ENCODE measurements at regions not wholly inside any gene's neighbourhood (a gene's known extent, or its start where the extent isn't known, plus 50 kb on each side); places are given as distances from the start of the nearest gene placed in this dataset.

DNA sequence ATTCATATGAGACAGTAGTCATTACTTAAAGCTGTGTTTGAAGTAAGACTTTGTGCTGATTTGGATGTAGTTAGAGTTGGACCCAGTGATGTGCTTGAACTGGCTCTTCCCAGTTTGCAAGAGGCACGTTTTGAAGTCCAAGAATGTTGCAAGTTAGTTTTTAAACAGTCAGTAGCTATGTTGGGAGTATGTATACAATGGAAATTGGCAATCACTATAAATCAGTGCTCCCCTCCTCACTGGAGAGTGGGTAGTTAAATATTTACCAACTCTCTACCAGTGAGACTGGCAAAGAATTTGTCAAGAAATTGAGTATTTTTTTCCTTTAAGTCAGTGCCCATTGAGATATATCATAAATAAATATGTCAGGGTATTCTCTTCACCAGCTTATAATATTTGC, 191.9 kb upstream of the SPRY1 start:
- in situ Hi-C loops (cut with MboI) (no loop called here), intact Hi-C loops (cut with micrococcal nuclease; ENCODE audit: unreplicated experiment) (no loop called here)
- ATAC-seq: no peak
- POLR2A ChIA-PET: no interaction called here
- Histone ChIP-seq H3K27me3 (replicated peaks in 1 of 2; ENCODE audit: control insufficient read depth in 2 of 2, insufficient read depth in 2 of 2, low read length in 1 of 2) (no peaks in the 10 kb centered on the region), H3K9me3 (replicated peaks; ENCODE audit: control insufficient read depth, insufficient read depth, low read length) (no peaks in the 10 kb centered on the region), H3K4me2 (ENCODE audit: control insufficient read depth, insufficient read depth) (no peak overlapping the region), H3K4me3 (no peak overlapping the region), H3K79me2 (ENCODE audit: control insufficient read depth, insufficient read depth, low read length) (no peaks in the 10 kb centered on the region), H2AFZ (ENCODE audit: control insufficient read depth, low read depth, low read length) (no peak overlapping the region), H3K9ac (ENCODE audit: control insufficient read depth, insufficient read depth, low read length) (no peak overlapping the region), H3K27ac (ENCODE audit: control insufficient read depth, insufficient read depth) (no peak overlapping the region), H3K36me3 (ENCODE audit: control insufficient read depth in 2 of 2, insufficient read depth in 2 of 2, low read length in 1 of 2) (no peaks in the 10 kb centered on the region), H3K4me1 (ENCODE audit: control insufficient read depth, insufficient read depth, low read length) (no peaks in the 10 kb centered on the region), H4K20me1 (ENCODE audit: control insufficient read depth, insufficient read depth) (no peaks in the 10 kb centered on the region)
- DNase-seq (ENCODE audit: low read depth, low spot score): no peak
- FAIRE-seq: no peak
- TF ChIP-seq BHLHE40 (IDR thresholded peaks at IDR 0.05; ENCODE audit: borderline replicate concordance in 1 of 2, low read depth in 2 of 2, low read length in 1 of 2): no peak
- TF ChIP-seq MEF2A (IDR thresholded peaks at IDR 0.05; ENCODE audit: insufficient read depth, low read depth, low read length): no peak
- TF ChIP-seq SIX5 (IDR thresholded peaks at IDR 0.05; ENCODE audit: low read depth, low read length, severe bottlenecking): no peak
- no peak for TF ChIP-seq PML (IDR thresholded peaks at IDR 0.05; ENCODE audit: low read length)
- WGBS (ENCODE audit: insufficient coverage, insufficient replicate concordance, low lambda C conversion rate, missing lambda C conversion rate): 36% methylated on average over 1 of the region's 1 CpG
- BruUV-seq (replicated peaks): no TSS peak
- SMC1A ChIA-PET (ENCODE audit: uncharacterized antibody, unreplicated experiment): interaction anchor here (1.2 kb wide), 1 partner anchor 8 kb away, joined by 3 read pairs; no protein-coding TSS in a partner anchor
- CTCF ChIA-PET: interaction anchor here (1.5 kb wide), 1 partner anchor 11 kb away, joined by 3 read pairs; no protein-coding TSS in a partner anchor
- RAD21 ChIA-PET (ENCODE audit: unreplicated experiment): no interaction called here

DNA sequence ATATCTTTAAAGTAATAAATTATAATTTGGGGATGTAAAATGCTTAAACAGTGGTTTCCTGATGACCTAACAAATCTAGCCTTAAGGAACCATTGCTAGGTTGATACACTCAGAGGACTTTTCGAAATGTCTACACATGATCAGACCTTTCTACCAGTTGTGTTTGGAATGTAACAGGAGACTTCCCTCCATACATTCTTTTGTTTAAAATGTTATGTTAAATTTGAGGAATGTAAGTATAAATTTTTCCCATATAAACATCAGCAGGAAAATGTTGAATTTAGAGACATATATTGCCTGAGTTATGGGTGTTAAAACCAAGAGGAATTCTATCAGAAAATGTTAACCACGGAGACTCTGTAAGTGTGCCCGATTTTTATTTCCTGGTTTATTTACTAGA, 190.6 kb upstream of the SPRY1 start:
- Histone ChIP-seq H3K27ac (ENCODE audit: control insufficient read depth, insufficient read depth) (no peak overlapping the region), H3K4me3 (no peak overlapping the region), H3K9ac (ENCODE audit: control insufficient read depth, insufficient read depth, low read length) (no peak overlapping the region), H3K27me3 (replicated peaks in 1 of 2; ENCODE audit: control insufficient read depth in 2 of 2, insufficient read depth in 2 of 2, low read length in 1 of 2) (no peaks in the 10 kb centered on the region), H2AFZ (ENCODE audit: control insufficient read depth, low read depth, low read length) (no peak overlapping the region), H3K4me2 (ENCODE audit: control insufficient read depth, insufficient read depth) (no peak overlapping the region), H4K20me1 (ENCODE audit: control insufficient read depth, insufficient read depth) (no peaks in the 10 kb centered on the region), H3K36me3 (ENCODE audit: control insufficient read depth in 2 of 2, insufficient read depth in 2 of 2, low read length in 1 of 2) (no peaks in the 10 kb centered on the region), H3K4me1 (ENCODE audit: control insufficient read depth, insufficient read depth, low read length) (no peaks in the 10 kb centered on the region), H3K9me3 (replicated peaks; ENCODE audit: control insufficient read depth, insufficient read depth, low read length) (no peaks in the 10 kb centered on the region), H3K79me2 (ENCODE audit: control insufficient read depth, insufficient read depth, low read length) (no peaks in the 10 kb centered on the region)
- in situ Hi-C loops (cut with MboI): no loop called here
- intact Hi-C loops (cut with micrococcal nuclease; ENCODE audit: unreplicated experiment): no loop called here
- no peak for FAIRE-seq
- no TSS peak for BruUV-seq (replicated peaks)
- DNase-seq (ENCODE audit: low read depth, low spot score): no peak
- 46% methylated on average over 3 of the region's 3 CpGs for WGBS (ENCODE audit: insufficient coverage, insufficient replicate concordance, low lambda C conversion rate, missing lambda C conversion rate)
- POLR2A ChIA-PET: no interaction called here
- RAD21 ChIA-PET (ENCODE audit: unreplicated experiment): no interaction called here
- SMC1A ChIA-PET (ENCODE audit: uncharacterized antibody, unreplicated experiment): interaction anchor here (1.4 kb wide), 1 partner anchor 37 kb away, joined by 4 read pairs; no protein-coding TSS in a partner anchor
- CTCF ChIA-PET: interaction anchor here (0.7 to 1.0 kb wide), 2 partner anchors 47 to 1290 kb away, joined by 3 read pairs; no protein-coding TSS in a partner anchor
- no peak for ATAC-seq
- TF ChIP-seq NR2F1 (conservative IDR thresholded peaks at IDR 0.05) (no peak), ZBED1 (IDR thresholded peaks at IDR 0.05; ENCODE audit: borderline replicate concordance) (no peak), NR2C1 (IDR thresholded peaks at IDR 0.05) (no peak), ESRRA (IDR thresholded peaks at IDR 0.05; ENCODE audit: low read length) (no peak), HDAC6 (IDR thresholded peaks at IDR 0.05; ENCODE audit: unreplicated experiment) (no peak), RBBP5 (conservative IDR thresholded peaks at IDR 0.05) (no peak), BHLHE40 (IDR thresholded peaks at IDR 0.05; ENCODE audit: borderline replicate concordance in 1 of 2, low read depth in 2 of 2, low read length in 1 of 2) (no peak), SIN3A (IDR thresholded peaks at IDR 0.05; ENCODE audit: low read depth, low read length) (no peak)
- TF ChIP-seq, protein P1, sequence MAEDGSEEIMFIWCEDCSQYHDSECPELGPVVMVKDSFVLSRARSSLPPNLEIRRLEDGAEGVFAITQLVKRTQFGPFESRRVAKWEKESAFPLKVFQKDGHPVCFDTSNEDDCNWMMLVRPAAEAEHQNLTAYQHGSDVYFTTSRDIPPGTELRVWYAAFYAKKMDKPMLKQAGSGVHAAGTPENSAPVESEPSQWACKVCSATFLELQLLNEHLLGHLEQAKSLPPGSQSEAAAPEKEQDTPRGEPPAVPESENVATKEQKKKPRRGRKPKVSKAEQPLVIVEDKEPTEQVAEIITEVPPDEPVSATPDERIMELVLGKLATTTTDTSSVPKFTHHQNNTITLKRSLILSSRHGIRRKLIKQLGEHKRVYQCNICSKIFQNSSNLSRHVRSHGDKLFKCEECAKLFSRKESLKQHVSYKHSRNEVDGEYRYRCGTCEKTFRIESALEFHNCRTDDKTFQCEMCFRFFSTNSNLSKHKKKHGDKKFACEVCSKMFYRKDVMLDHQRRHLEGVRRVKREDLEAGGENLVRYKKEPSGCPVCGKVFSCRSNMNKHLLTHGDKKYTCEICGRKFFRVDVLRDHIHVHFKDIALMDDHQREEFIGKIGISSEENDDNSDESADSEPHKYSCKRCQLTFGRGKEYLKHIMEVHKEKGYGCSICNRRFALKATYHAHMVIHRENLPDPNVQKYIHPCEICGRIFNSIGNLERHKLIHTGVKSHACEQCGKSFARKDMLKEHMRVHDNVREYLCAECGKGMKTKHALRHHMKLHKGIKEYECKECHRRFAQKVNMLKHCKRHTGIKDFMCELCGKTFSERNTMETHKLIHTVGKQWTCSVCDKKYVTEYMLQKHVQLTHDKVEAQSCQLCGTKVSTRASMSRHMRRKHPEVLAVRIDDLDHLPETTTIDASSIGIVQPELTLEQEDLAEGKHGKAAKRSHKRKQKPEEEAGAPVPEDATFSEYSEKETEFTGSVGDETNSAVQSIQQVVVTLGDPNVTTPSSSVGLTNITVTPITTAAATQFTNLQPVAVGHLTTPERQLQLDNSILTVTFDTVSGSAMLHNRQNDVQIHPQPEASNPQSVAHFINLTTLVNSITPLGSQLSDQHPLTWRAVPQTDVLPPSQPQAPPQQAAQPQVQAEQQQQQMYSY (CRISPR knock-in tag; IDR thresholded peaks at IDR 0.05): no peak
- TF ChIP-seq, protein P2, sequence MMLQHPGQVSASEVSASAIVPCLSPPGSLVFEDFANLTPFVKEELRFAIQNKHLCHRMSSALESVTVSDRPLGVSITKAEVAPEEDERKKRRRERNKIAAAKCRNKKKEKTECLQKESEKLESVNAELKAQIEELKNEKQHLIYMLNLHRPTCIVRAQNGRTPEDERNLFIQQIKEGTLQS (IDR thresholded peaks at IDR 0.05; ENCODE audit: borderline replicate concordance, extremely low read depth, low read depth, low read length): no peak
